Mammary epithelial cell (primary cell): ENCODE measurements at regions not wholly inside any gene's neighbourhood (a gene's known extent, or its start where the extent isn't known, plus 50 kb on each side); places are given as distances from the start of the nearest gene placed in this dataset.

ENCODE experiments used
- CTCF ChIP-seq, 2 donors: IDR thresholded peaks in 1 of 2; conservative IDR thresholded peaks in 1 of 2; 2 replicates each; pipeline ENCODE4 v1.5.1; 2011 to 2012; ENCODE audit warnings: inconsistent platforms in 2 of 2, low read length in 2 of 2, mild to moderate bottlenecking in 2 of 2, control low read depth in 1 of 2, low read depth in 1 of 2; ENCODE audit not compliant: insufficient read depth in 1 of 2; ENCODE audit errors: extremely low read depth in 1 of 2
- EZH2 ChIP-seq: IDR thresholded peaks from 2 replicates; pipeline ENCODE4 v1.6.1; 2012; ENCODE audit warnings: low read length, inconsistent platforms, borderline replicate concordance

DNA sequence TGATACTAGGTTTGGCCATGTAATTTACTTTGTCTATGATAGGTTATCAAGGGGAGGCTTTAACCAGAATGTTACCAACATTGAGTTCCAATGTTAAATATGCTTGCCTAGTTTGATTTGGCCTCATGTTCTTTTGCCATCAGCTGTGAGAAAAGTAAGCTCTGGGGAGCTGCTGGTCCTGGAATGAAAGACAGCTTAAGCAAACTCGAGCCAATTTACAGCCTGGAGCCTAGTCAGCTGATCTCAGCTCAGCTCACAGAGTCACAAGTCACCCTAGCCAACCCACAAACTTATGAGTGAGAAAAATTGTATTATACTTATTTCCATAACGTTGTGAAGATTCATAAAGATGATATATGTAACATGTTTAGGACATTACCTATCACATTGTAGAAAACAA, 426.7 kb downstream of the RWDD3 start:
- TF ChIP-seq CTCF (conservative IDR thresholded peaks at IDR 0.05 in 1 of 2, IDR thresholded peaks at IDR 0.05 in 1 of 2; ENCODE audit: extremely low read depth in 1 of 2, insufficient read depth in 1 of 2, low read depth in 1 of 2, low read length in 2 of 2): no peak
- no peak for TF ChIP-seq EZH2
